ENCODE measurements at regions not wholly inside any gene's neighbourhood (a gene's known extent, or its start where the extent isn't known, plus 50 kb on each side); places are given as distances from the start of the nearest gene placed in this dataset.

DNA sequence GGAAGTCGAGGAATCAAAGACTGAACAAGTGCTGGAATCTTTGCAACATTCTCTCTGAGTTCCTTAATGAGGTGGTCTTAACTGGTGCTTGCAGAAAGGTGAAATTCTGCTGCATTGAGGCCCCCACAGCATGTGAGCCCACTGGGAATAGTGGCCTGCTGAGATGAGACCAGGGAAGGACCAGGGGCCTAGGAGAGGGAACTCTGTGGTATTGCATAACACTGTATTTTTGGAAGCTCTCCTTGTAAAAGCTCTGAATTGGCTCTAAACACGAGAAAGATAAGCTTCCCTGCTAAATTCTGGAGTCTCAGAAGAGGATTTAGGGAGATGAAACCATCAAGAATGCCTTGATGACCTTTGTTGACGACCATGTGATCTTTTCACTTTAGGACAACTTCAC, 100.4 kb upstream of the TSC22D1 start:
- no peak for TF ChIP-seq CTCF (conservative IDR thresholded peaks at IDR 0.05)
- TF ChIP-seq EZH2 (IDR thresholded peaks at IDR 0.05; ENCODE audit: low read depth): no peak
